Adrenal gland (tissue), 5 donors: ENCODE measurements at regions not wholly inside any gene's neighbourhood (a gene's known extent, or its start where the extent isn't known, plus 50 kb on each side); places are given as distances from the start of the nearest gene placed in this dataset.
"Not testable (repeated sequence)": the region's sequence is repeated elsewhere in the genome, so short reads cannot be mapped to it uniquely, and the experiment has no call there.

Experiments
- CTCF ChIP-seq, 6 experiments: fragments of 450-650 bp in 4 of 6; fragments of 200-600 bp in 2 of 6; sonication (generic) in 1 of 6; IDR thresholded peaks; 1 replicate in 5 of 6; 2 replicates in 1 of 6; pipeline versions ENCODE4 v1.5.1 to v1.8.0; 2016 to 2021; ENCODE audit warnings: antibody characterized with exemption in 6 of 6, mild to moderate bottlenecking in 2 of 6, moderate library complexity in 1 of 6
- POLR2A ChIP-seq, 2 donors: fragments of 450-650 bp; IDR thresholded peaks; one replicate each; pipeline ENCODE4 v1.6.1; 2017; ENCODE audit warnings: antibody characterized with exemption in 2 of 2, mild to moderate bottlenecking in 2 of 2, moderate library complexity in 1 of 2
- donor health status: DM: no; HTN: no; CAD: no.

DNA sequence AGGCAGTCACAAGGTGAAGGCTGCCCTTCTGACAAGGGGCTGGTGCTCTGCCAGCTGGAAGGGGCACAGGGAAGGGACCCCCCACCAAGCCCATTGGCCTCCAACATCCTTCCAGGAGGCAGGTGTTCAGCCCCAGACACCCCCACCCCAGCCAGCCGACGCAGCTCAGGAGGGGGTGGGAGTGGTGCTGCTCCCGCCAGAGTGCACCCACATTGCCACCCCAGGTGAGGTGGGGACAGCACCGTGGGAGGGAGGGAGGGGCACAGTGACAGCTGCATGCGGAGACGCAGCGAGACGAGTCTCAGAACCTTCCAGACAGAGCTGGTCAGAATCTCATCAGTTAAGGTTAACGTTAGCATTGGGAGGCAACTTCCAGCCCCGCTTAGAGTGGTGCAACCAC is 121.6 kb upstream of the FOXD4L5 start:
- not testable (repeated sequence) for TF ChIP-seq CTCF, POLR2A (IDR thresholded peaks at IDR 0.05)
